Glomerular visceral epithelial cell (primary cell): ENCODE measurements at regions not wholly inside any gene's neighbourhood (a gene's known extent, or its start where the extent isn't known, plus 50 kb on each side); places are given as distances from the start of the nearest gene placed in this dataset.
A peak's percentile ranks its signal among the peaks of the same experiment; 100 is the strongest.

Source experiments
- DNase-seq: peaks from one replicate; pipeline ENCODE4 v3.0.0-alpha.2; 2016; ENCODE audit errors: extremely low spot score

DNA sequence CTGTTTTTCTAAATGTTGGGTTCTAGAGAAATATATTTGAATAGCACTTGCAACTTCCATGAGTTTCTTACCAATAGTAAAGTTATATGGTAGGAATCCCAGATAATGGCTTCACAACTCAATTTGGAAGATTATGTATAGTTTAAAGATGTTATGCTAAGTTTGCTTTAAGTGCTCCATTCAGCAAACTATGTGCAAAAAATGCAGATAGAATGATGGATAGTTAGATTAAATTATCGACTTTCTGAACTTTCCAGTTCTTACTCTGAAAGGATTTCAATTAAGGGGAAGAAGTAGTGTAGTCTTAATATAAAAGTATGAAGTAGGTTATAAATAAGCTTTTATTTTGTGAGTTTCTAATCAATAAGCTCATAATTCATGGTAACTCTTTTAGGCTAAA, 60.7 kb upstream of the NFKB1 start:
- DNase-seq: no peak

DNA sequence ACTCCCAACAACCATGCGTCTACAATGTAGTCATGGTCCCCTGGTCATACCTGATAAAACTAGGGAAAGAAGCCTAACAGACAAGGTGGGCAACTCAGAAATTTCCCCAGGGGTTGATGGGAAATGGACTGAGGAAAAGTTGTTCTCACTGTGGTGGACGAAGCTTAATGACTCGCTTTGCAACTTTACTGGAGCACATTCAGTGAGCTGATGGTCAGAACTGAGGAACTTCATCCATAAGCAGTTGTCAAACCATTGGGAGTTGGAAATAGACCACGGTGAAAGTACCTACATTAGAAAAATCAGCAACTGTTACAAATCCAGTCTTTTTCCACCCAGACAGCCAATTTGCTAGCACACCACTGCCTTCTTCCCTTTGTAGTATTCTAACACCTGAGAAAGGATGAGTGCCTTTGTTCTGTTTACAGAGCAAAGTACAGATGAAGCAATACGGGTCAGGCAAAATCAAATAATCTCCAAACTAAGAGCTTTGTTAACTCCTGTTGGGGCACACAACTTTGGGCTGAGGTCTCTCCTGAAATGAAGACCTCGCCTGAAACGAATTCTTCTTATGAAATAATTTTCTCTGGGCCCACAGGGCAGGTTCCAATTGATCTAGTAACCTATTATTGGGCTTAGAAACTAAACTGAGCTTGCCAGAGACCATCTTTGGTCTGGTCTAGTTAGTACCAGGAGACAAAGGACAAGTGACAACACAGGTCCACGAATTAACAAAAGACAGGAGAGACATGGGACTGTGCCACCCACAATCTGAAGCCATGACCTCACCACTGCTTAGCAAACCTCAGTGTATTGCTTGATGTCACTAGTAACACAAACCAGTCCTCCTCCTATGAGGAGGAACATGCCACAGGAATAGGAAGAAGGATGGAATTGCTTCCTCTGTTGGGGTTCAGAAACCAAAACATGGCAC, 58.9 kb upstream of the NFKB1 start:
- DNase-seq: no peak

DNA sequence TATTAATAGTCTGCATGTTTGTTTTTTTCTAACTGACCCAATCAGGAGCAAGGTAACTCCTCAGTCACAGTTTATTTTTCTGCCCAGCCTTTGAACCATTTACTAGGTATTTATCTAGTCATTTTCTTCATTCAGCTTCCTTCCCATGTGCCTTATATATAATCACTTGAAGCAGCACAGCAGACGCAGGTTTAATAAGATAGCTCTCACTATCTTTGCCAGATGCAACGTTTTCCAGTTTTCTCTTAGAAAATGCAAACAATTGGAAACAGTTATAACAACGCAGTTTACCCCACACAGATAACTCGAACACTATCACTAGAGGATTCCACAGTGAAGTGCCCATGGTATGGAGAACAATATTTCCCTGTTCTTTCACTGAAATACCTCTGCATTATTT, 56.4 kb upstream of the NFKB1 start:
- no peak for DNase-seq

DNA sequence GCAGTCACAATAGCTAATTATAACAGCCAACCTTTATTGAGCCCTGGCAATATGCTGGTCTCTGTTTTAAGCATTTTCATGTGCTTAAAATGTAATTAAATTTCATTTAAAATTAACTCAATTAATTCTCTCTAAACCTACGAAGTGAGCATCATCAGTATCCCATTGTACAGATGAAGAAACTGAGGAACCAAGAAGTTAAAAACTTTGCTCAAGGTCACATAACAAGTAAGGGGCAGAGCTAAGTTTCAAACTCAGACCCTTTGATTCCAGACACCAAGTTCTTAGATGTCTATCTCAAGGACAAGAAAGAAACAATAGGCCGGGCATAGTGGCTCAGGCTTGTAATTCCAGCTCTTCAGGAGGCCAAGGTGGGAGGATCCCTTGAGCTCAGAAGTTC, 55.9 kb upstream of the NFKB1 start:
- DNase-seq: no peak

DNA sequence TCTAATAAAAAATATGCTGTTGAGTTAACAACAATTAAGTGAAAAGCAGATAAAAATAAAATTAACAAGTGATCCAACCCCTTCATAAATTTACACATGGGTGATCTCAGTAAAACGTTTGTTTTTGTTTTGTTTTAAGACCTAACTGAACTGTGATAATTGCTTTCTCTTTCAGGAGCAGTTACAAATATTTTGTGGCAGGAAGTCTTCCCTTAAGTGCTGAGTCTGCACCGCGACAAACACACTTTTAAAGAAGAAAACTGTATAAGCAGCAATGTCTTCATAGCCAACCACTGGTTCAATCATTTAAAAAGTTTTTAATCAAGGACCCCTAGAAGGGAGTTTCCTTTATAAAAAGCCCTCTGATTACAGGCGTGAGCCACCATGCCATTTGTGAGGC, 53.7 kb upstream of the NFKB1 start:
- DNase-seq: no peak

DNA sequence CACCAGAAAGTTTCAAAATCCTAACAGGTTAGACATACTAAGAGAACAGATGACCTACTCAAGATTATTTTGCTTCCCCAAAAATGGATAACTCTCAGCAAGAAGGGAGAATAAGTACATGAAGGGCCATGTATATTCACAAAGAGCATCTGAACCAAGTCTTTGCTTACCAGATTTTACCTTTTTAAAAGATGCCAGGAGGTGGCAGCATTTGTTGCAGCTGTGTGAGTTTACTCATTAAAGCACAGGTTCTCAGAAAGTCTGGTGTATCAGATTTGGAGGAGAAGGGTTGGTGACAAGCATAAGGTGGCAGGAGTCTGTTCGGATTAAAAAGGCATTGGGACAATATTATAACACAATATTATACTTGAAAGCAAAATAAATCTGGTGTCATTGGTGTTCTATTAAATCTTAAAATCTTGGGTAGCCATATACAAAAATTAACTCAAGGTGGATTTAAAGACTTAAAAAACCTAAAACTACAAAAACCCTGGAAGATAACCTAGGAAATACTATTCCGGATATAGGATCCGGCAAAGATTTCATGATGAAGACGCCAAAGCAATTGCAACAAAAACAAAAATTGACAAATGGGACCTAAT, 51.3 kb upstream of the NFKB1 start:
- peak; percentile 64 for DNase-seq

DNA sequence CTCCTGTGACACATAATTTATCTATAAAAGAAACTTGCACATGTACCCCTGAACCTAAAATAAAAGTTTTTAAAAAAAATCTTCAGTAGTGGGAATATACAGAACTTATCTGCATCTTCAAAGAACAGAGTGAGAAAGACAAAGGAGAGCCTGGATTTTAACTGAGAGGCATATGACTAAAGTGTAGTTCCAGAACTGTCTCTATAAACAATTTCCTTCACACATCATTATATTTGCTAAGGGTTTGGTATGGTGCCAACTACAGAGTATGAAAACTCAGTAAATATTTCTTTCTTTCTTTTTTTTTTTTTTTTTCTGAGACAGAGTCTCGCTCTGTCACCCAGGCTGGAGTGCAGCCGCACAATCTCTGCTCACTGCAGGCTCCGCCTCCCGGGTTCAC, 49.9 kb upstream of the NFKB1 start:
- DNase-seq: no peak
